ENCODE measurements at regions not wholly inside any gene's neighbourhood (a gene's known extent, or its start where the extent isn't known, plus 50 kb on each side); places are given as distances from the start of the nearest gene placed in this dataset.

DNA sequence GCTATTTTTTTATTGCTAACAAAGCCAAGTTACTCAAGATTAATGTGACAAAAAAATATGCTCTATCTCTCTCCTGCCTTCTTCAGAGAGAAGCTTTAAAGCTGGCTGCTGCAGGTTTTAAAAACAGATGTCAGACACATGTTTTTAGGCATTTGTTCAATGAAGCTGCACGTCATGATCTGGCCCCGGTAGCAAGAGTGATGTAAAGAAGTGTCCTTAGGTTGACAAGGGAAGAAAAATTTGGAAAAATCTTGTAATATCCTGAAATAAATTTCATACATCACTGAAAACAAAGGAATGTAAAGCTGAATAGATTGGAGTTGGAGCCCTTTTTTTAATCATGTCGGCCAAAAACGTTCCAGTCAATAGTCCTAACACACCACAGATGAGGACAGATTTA lies 531.4 kb upstream of the NBEA start:
- no peaks in the 10 kb centered on the region for H3K36me3 ChIP-seq (ENCODE audit: control insufficient read depth in 1 of 2, insufficient read depth in 2 of 2, low read length in 2 of 2)
- no peak overlapping the region for H3K9ac ChIP-seq (ENCODE audit: low read length)
- H3K4me1 ChIP-seq (ENCODE audit: control insufficient read depth in 1 of 2, insufficient read depth in 2 of 2, low read length in 2 of 2): no peaks in the 10 kb centered on the region
- no peaks in the 10 kb centered on the region for H3K9me2 ChIP-seq (ENCODE audit: insufficient read depth)
- ATAC-seq: no peak
- H4K20me1 ChIP-seq (ENCODE audit: insufficient read depth): no peaks in the 10 kb centered on the region
- H3K4me2 ChIP-seq (ENCODE audit: low read length): no peak overlapping the region
- no peak overlapping the region for H3K27ac ChIP-seq (ENCODE audit: low read depth, low read length)
- intact Hi-C loops (cut with micrococcal nuclease): no loop called here
- TF ChIP-seq, protein P1, sequence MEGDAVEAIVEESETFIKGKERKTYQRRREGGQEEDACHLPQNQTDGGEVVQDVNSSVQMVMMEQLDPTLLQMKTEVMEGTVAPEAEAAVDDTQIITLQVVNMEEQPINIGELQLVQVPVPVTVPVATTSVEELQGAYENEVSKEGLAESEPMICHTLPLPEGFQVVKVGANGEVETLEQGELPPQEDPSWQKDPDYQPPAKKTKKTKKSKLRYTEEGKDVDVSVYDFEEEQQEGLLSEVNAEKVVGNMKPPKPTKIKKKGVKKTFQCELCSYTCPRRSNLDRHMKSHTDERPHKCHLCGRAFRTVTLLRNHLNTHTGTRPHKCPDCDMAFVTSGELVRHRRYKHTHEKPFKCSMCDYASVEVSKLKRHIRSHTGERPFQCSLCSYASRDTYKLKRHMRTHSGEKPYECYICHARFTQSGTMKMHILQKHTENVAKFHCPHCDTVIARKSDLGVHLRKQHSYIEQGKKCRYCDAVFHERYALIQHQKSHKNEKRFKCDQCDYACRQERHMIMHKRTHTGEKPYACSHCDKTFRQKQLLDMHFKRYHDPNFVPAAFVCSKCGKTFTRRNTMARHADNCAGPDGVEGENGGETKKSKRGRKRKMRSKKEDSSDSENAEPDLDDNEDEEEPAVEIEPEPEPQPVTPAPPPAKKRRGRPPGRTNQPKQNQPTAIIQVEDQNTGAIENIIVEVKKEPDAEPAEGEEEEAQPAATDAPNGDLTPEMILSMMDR (IDR thresholded peaks at IDR 0.05 in 2 of 3, conservative IDR thresholded peaks at IDR 0.05 in 1 of 3; ENCODE audit: borderline replicate concordance in 1 of 3, insufficient read depth in 1 of 3, low read depth in 2 of 3, low read length in 2 of 3): no peak
- TF ChIP-seq, protein P2, sequence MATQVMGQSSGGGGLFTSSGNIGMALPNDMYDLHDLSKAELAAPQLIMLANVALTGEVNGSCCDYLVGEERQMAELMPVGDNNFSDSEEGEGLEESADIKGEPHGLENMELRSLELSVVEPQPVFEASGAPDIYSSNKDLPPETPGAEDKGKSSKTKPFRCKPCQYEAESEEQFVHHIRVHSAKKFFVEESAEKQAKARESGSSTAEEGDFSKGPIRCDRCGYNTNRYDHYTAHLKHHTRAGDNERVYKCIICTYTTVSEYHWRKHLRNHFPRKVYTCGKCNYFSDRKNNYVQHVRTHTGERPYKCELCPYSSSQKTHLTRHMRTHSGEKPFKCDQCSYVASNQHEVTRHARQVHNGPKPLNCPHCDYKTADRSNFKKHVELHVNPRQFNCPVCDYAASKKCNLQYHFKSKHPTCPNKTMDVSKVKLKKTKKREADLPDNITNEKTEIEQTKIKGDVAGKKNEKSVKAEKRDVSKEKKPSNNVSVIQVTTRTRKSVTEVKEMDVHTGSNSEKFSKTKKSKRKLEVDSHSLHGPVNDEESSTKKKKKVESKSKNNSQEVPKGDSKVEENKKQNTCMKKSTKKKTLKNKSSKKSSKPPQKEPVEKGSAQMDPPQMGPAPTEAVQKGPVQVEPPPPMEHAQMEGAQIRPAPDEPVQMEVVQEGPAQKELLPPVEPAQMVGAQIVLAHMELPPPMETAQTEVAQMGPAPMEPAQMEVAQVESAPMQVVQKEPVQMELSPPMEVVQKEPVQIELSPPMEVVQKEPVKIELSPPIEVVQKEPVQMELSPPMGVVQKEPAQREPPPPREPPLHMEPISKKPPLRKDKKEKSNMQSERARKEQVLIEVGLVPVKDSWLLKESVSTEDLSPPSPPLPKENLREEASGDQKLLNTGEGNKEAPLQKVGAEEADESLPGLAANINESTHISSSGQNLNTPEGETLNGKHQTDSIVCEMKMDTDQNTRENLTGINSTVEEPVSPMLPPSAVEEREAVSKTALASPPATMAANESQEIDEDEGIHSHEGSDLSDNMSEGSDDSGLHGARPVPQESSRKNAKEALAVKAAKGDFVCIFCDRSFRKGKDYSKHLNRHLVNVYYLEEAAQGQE (IDR thresholded peaks at IDR 0.05; ENCODE audit: low read depth): no peak
- TF ChIP-seq POLR2A (IDR thresholded peaks at IDR 0.05; ENCODE audit: borderline replicate concordance, extremely low read depth, insufficient read depth, insufficient read length) (no peak), CEBPB (IDR thresholded peaks at IDR 0.05; ENCODE audit: low read depth) (no peak), FOSL1 (IDR thresholded peaks at IDR 0.05; ENCODE audit: low read depth) (no peak), EZH2 (IDR thresholded peaks at IDR 0.05) (no peak), SIN3A (IDR thresholded peaks at IDR 0.05; ENCODE audit: low read depth) (no peak), ZNF274 (IDR thresholded peaks at IDR 0.05; ENCODE audit: low read depth, low read length) (no peak), ZFX (IDR thresholded peaks at IDR 0.05) (no peak)
- no peaks in the 10 kb centered on the region for H3K79me2 ChIP-seq (ENCODE audit: insufficient read depth, low read length)
- DNase-seq (ENCODE audit: low read depth, low spot score): no peak
- H3K4me3 ChIP-seq (replicated peaks in 1 of 2; ENCODE audit: low read depth in 1 of 2, low read length in 2 of 2): no peak overlapping the region
- no TSS peak for BruUV-seq (replicated peaks)
- H2AFZ ChIP-seq (ENCODE audit: low read depth, low read length, poor library complexity, severe bottlenecking): no peak overlapping the region
- RAD21 ChIA-PET (ENCODE audit: low non-redundant PET in 1 of 2, low total read pairs in 2 of 2, uncharacterized antibody in 2 of 2, unreplicated experiment in 2 of 2): no interaction called here
- POLR2A ChIA-PET: interaction anchor here (1.7 kb wide), 1 partner anchor 9 kb away, joined by 3 read pairs; no protein-coding TSS in a partner anchor
- no peaks in the 10 kb centered on the region for H3K9me3 ChIP-seq (ENCODE audit: control insufficient read depth in 1 of 2, insufficient read depth in 1 of 2, low read depth in 1 of 2, low read length in 2 of 2)
- CTCF ChIA-PET: no interaction called here
- no peaks in the 10 kb centered on the region for H3K27me3 ChIP-seq (ENCODE audit: insufficient read depth, low read length)
